ENCODE measurements at regions not wholly inside any gene's neighbourhood (a gene's known extent, or its start where the extent isn't known, plus 50 kb on each side); places are given as distances from the start of the nearest gene placed in this dataset.

GRCh38 chr9:135304886-135305285 is 174.7 kb upstream of the PPP1R26 start:
- no peaks in the 10 kb centered on the region for H3K9me3 ChIP-seq
- no peak for DNase-seq (ENCODE audit: low read depth in 1 of 2, low spot score in 1 of 2)
- TF ChIP-seq FOSL2 (IDR thresholded peaks at IDR 0.05) (no peak), FOSL2 (CRISPR knock-in tag; IDR thresholded peaks at IDR 0.05) (no peak), HEYL (CRISPR knock-in tag; IDR thresholded peaks at IDR 0.05) (no peak), NFE2L2 (conservative IDR thresholded peaks at IDR 0.05; ENCODE audit: low read length) (no peak), MAX (IDR thresholded peaks at IDR 0.05) (no peak), CEBPB (IDR thresholded peaks at IDR 0.05) (no peak), ATOH8 (CRISPR knock-in tag; IDR thresholded peaks at IDR 0.05; ENCODE audit: low read depth) (no peak), BHLHE40 (IDR thresholded peaks at IDR 0.05; ENCODE audit: low read depth, low read length) (no peak), ZC3H11A (IDR thresholded peaks at IDR 0.05) (no peak), HOXA7 (CRISPR knock-in tag; IDR thresholded peaks at IDR 0.05) (no peak), MYC (IDR thresholded peaks at IDR 0.05; ENCODE audit: borderline replicate concordance, low read length) (no peak), E2F6 (IDR thresholded peaks at IDR 0.05; ENCODE audit: borderline replicate concordance, low read depth) (no peak), CBX8 (IDR thresholded peaks at IDR 0.05) (no peak), HDAC2 (IDR thresholded peaks at IDR 0.05) (no peak), KDM1A (IDR thresholded peaks at IDR 0.05; ENCODE audit: low read depth) (no peak), PHF8 (IDR thresholded peaks at IDR 0.05; ENCODE audit: borderline replicate concordance, low read depth) (no peak), KDM5A (IDR thresholded peaks at IDR 0.05) (no peak), RARB (CRISPR knock-in tag; IDR thresholded peaks at IDR 0.05) (no peak), EHMT2 (IDR thresholded peaks at IDR 0.05; ENCODE audit: low read depth) (no peak)
- 23% methylated on average over 2 of the region's 3 CpGs for WGBS (ENCODE audit: missing lambda C conversion rate)
- H3K27ac ChIP-seq: no peak overlapping the region
- no peak overlapping the region for H3K4me3 ChIP-seq
- no peak overlapping the region for H3K4me2 ChIP-seq
- ATAC-seq: no peak
- ChIA-PET CTCF (interaction anchor here (0.9 to 1.9 kb wide), 4 partner anchors 8 to 108 kb away, joined by 3 to 5 read pairs (median 5); no protein-coding TSS in a partner anchor), POLR2A (no interaction called here)
- FAIRE-seq: no peak
- H3K4me1 ChIP-seq: no peaks in the 10 kb centered on the region

- H3K27ac ChIP-seq: no peak overlapping the region
- H3K9me3 ChIP-seq: no peaks in the 10 kb centered on the region
- ChIA-PET CTCF (interaction anchor here (0.9 to 1.9 kb wide), 4 partner anchors 9 to 107 kb away, joined by 3 to 5 read pairs (median 5); no protein-coding TSS in a partner anchor), POLR2A (no interaction called here)
- FAIRE-seq: no peak
- 6% methylated on average over 12 of the region's 12 CpGs for WGBS (ENCODE audit: missing lambda C conversion rate)
- DNase-seq (ENCODE audit: low read depth in 1 of 2, low spot score in 1 of 2): no peak
- no peaks in the 10 kb centered on the region for H3K4me1 ChIP-seq
- no peak overlapping the region for H3K4me2 ChIP-seq
- TF ChIP-seq E2F6 (IDR thresholded peaks at IDR 0.05; ENCODE audit: borderline replicate concordance, low read depth): no peak
- no peak for TF ChIP-seq CBX2 (IDR thresholded peaks at IDR 0.05; ENCODE audit: borderline replicate concordance, low read depth)
- TF ChIP-seq CHD4 (IDR thresholded peaks at IDR 0.05; ENCODE audit: borderline replicate concordance): no peak
- TF ChIP-seq POLR2A (IDR thresholded peaks at IDR 0.05; ENCODE audit: low read length): no peak
- no peak for TF ChIP-seq NFE2L2 (conservative IDR thresholded peaks at IDR 0.05; ENCODE audit: low read length)
- TF ChIP-seq MAFK (IDR thresholded peaks at IDR 0.05; ENCODE audit: partially characterized antibody): no peak
- TF ChIP-seq REST (IDR thresholded peaks at IDR 0.05): no peak
- TF ChIP-seq SMC3 (IDR thresholded peaks at IDR 0.05): no peak
- TF ChIP-seq NR3C1 (IDR thresholded peaks at IDR 0.05): no peak
- H3K4me3 ChIP-seq: no peak overlapping the region
- no peak for ATAC-seq
Observed at GRCh38 chr9:135305546-135306180, 173.9 kb upstream of the PPP1R26 start.

Data from A549 (cell line).